Liver (tissue), 8 donors: ENCODE measurements at regions not wholly inside any gene's neighbourhood (a gene's known extent, or its start where the extent isn't known, plus 50 kb on each side); places are given as distances from the start of the nearest gene placed in this dataset.

Experiments used
- DNase-seq: peaks from one replicate; pipeline ENCODE4 v3.0.0-alpha.2; 2017; ENCODE audit warnings: low spot score
- H3K27ac ChIP-seq, 2 donors: one replicate each; pipeline ENCODE4 v1.7.0; 2013; ENCODE audit warnings: inconsistent platforms in 2 of 2, low read length in 2 of 2, control low read depth in 1 of 2, low read depth in 1 of 2, mild to moderate bottlenecking in 1 of 2
- H3K27me3 ChIP-seq, 4 donors: one replicate each; pipeline versions ENCODE4 v1.6.1 to v1.7.0; 2013; ENCODE audit warnings: low read length in 3 of 4, inconsistent platforms in 1 of 4, mild to moderate bottlenecking in 1 of 4, moderate library complexity in 1 of 4; ENCODE audit not compliant: control insufficient read depth in 4 of 4, insufficient read depth in 4 of 4
- H3K36me3 ChIP-seq, 4 donors: one replicate each; pipeline versions ENCODE4 v1.6.1 to v1.7.0; 2013; ENCODE audit warnings: low read length in 3 of 4, mild to moderate bottlenecking in 3 of 4, low read depth in 1 of 4, moderate library complexity in 1 of 4; ENCODE audit not compliant: control insufficient read depth in 4 of 4, insufficient read depth in 3 of 4
- H3K4me1 ChIP-seq, 4 donors: one replicate each; pipeline versions ENCODE4 v1.6.1 to v1.7.0; 2013; ENCODE audit warnings: low read length in 3 of 4, mild to moderate bottlenecking in 3 of 4, moderate library complexity in 1 of 4; ENCODE audit not compliant: control insufficient read depth in 4 of 4, insufficient read depth in 4 of 4
- H3K4me3 ChIP-seq, 3 donors: one replicate each; pipeline versions ENCODE4 v1.6.1 to v1.7.0; 2013; ENCODE audit warnings: low read length in 3 of 3, control low read depth in 1 of 3, low read depth in 1 of 3, mild to moderate bottlenecking in 1 of 3
- H3K9ac ChIP-seq, 2 donors: one replicate each; pipeline ENCODE4 v1.7.0; 2013; ENCODE audit warnings: low read length in 2 of 2, mild to moderate bottlenecking in 2 of 2, moderate library complexity in 2 of 2, control low read depth in 1 of 2, low read depth in 1 of 2
- H3K9me3 ChIP-seq, 4 donors: one replicate each; pipeline versions ENCODE4 v1.6.1 to v1.7.0; 2013; ENCODE audit warnings: low read length in 3 of 4; ENCODE audit not compliant: control insufficient read depth in 4 of 4
- CTCF ChIP-seq: fragments of 150-350 bp; IDR thresholded peaks from 2 replicates; pipeline ENCODE4 v1.5.1; 2017; ENCODE audit warnings: improper control_type of control experiment, low read depth, low read length; ENCODE audit not compliant: missing input control
- EGR1 ChIP-seq, 2 donors: IDR thresholded peaks; 2 replicates each; pipeline ENCODE4 v1.6.1; 2016 to 2018; ENCODE audit warnings: antibody characterized with exemption in 2 of 2, low read depth in 2 of 2
- FOXA2 ChIP-seq: IDR thresholded peaks from 2 replicates; pipeline ENCODE4 v1.6.1; 2016; ENCODE audit warnings: antibody characterized with exemption
- HNF4A ChIP-seq, 2 donors: conservative IDR thresholded peaks; 2 replicates each; pipeline ENCODE4 v1.6.1; 2016; ENCODE audit warnings: antibody characterized with exemption in 2 of 2, mild to moderate bottlenecking in 2 of 2
- HNF4G ChIP-seq: IDR thresholded peaks from 2 replicates; pipeline ENCODE4 v1.6.1; 2016; ENCODE audit warnings: antibody characterized with exemption
- JUND ChIP-seq, 2 donors: IDR thresholded peaks; 2 replicates each; pipeline ENCODE4 v1.6.1; 2016; ENCODE audit warnings: antibody characterized with exemption in 2 of 2
- MAX ChIP-seq: IDR thresholded peaks from 2 replicates; pipeline ENCODE4 v1.6.1; 2016; ENCODE audit warnings: antibody characterized with exemption
- NR2F2 ChIP-seq: IDR thresholded peaks from 2 replicates; pipeline ENCODE4 v1.6.1; 2016; ENCODE audit warnings: antibody characterized with exemption
- RAD21 ChIP-seq, 2 donors: IDR thresholded peaks; 2 replicates each; pipeline ENCODE4 v1.6.1; 2016; ENCODE audit warnings: antibody characterized with exemption in 2 of 2, mild to moderate bottlenecking in 2 of 2
- RXRA ChIP-seq, 2 donors: IDR thresholded peaks; 2 replicates each; pipeline ENCODE4 v1.6.1; 2017 to 2018; ENCODE audit warnings: antibody characterized with exemption in 2 of 2, mild to moderate bottlenecking in 1 of 2
- YY1 ChIP-seq: IDR thresholded peaks from 2 replicates; pipeline ENCODE4 v1.6.1; 2016; ENCODE audit warnings: antibody characterized with exemption, mild to moderate bottlenecking
- ZBTB33 ChIP-seq: IDR thresholded peaks from 2 replicates; pipeline ENCODE4 v1.6.1; 2016; ENCODE audit warnings: antibody characterized with exemption
- WGBS: extraction: QIAGEN DNeasy Blood & Tissue Kit; methylation state at CpG from one replicate; pipeline ENCODE4 v1.1.7; 2013; 5-methylcytosine and 5-hydroxymethylcytosine counted together
- TF ChIP-seq, protein P1 (sequence below): IDR thresholded peaks from 2 replicates; pipeline ENCODE4 v1.6.1; 2016; ENCODE audit warnings: antibody characterized with exemption
- donor health status: healthy.
- donor health status: healthy.
- donor health status: healthy.
- donor health status: healthy.
- donor health status: healthy.

DNA sequence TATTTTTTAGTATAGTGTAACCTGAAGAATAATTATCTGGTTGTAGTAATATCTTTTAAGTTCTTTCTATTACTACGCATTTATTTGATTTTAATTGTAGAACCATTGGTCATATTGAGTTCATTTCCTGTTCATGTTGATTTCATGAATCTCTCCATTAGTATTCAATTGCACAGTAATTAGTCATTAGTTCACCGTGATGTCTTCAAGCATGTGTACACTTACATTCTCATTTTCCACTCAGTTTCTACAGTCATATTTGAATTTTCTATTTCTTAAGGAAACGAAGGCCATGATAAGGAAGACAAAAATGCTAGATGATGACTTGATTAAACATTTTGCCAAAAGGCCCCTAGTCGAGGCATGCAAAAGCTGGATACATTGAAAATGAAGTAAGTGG is 333.7 kb upstream of the FANCL start:
- Histone ChIP-seq H3K9me3 (no peaks in the 10 kb centered on the region), H3K4me1 (peaks cover 0 to 2% (median 0%) of the 10 kb centered on the region in 4 donors), H3K36me3 (no peaks in the 10 kb centered on the region), H3K27me3 (no peaks in the 10 kb centered on the region), H3K9ac (no peak overlapping the region), H3K27ac (no peak overlapping the region), H3K4me3 (no peak overlapping the region)
- 88% methylated on average over 4 of the region's 4 CpGs for WGBS
- no peak for DNase-seq
- no peak for TF ChIP-seq CTCF
- no peak for TF ChIP-seq HNF4G
- TF ChIP-seq YY1, result no peak

DNA sequence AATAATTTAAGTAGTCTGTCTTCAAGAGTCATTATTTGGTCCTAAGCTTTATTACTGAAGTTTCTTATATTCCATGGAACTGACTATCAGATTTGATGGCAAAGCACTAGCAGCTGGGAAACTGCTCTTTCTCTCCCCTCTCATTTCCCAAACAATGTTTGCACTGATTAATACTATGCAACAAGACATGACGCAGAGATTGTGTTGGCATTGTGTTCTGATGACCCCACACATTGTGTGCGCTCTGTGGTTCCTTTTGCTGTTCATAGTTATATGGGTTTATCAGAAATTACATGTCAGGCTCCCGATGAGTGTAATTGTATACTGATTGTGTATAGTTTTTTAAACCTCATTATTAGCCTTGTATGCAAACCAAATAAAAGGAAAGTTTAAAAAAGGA is 331.6 kb upstream of the FANCL start:
- Histone ChIP-seq H3K36me3 (no peaks in the 10 kb centered on the region), H3K9me3 (no peaks in the 10 kb centered on the region), H3K9ac (no peak overlapping the region), H3K4me1 (peaks cover 0 to 2% (median 0%) of the 10 kb centered on the region in 4 donors), H3K27ac (no peak overlapping the region), H3K27me3 (no peaks in the 10 kb centered on the region), H3K4me3 (no peak overlapping the region)
- no peak for TF ChIP-seq RXRA (IDR thresholded peaks at IDR 0.05)
- no peak for TF ChIP-seq JUND (IDR thresholded peaks at IDR 0.05)
- no peak for TF ChIP-seq MAX
- TF ChIP-seq CTCF, result no peak
- TF ChIP-seq EGR1 (IDR thresholded peaks at IDR 0.05; ENCODE audit: low read depth in 2 of 2), result no peak
- no peak for TF ChIP-seq ZBTB33
- TF ChIP-seq, protein P1, sequence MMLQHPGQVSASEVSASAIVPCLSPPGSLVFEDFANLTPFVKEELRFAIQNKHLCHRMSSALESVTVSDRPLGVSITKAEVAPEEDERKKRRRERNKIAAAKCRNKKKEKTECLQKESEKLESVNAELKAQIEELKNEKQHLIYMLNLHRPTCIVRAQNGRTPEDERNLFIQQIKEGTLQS, result no peak
- DNase-seq, result no peak
- WGBS, result 82% methylated on average over 3 of the region's 3 CpGs

GRCh38 chr2:58571181-58571852 is 330.2 kb upstream of the FANCL start:
- TF ChIP-seq FOXA2 (no peak), HNF4A (conservative IDR thresholded peaks at IDR 0.05) (no peak), NR2F2 (no peak), CTCF (peak; percentile 43), RAD21 (IDR thresholded peaks at IDR 0.05) (peak; percentile 74 to 77)
- DNase-seq, result no peak
- 26% methylated on average over 10 of the region's 10 CpGs for WGBS

More at GRCh38 chr2:58571181-58571852, 330.2 kb upstream of the FANCL start:
- H3K9me3 ChIP-seq, result no peaks in the 10 kb centered on the region
- no peak overlapping the region for H3K4me3 ChIP-seq
- H3K27me3 ChIP-seq, result no peaks in the 10 kb centered on the region
- no peak overlapping the region for H3K27ac ChIP-seq
- no peak overlapping the region for H3K9ac ChIP-seq
- H3K4me1 ChIP-seq, result peaks cover 0 to 2% (median 0%) of the 10 kb centered on the region in 4 donors
- H3K36me3 ChIP-seq, result no peaks in the 10 kb centered on the region
